Left lung (tissue), 4 donors: ENCODE measurements at regions not wholly inside any gene's neighbourhood (a gene's known extent, or its start where the extent isn't known, plus 50 kb on each side); places are given as distances from the start of the nearest gene placed in this dataset.

Experiments
- ATAC-seq: fragments of 200-7000 bp; cut with Tn5 transposase; one replicate; pipeline ENCODE4 v1.9.1; 2020; ENCODE audit warnings: moderate library complexity
- DNase-seq, 4 donors: peaks; one replicate each; pipeline ENCODE4 v3.0.0-alpha.2; 2013 to 2020
- H3K27ac ChIP-seq, 2 donors: fragments of 200-600 bp; sonication (generic) in 1 of 2; one replicate each; pipeline versions ENCODE4 v1.5.0 to v1.8.0; 2020 to 2021
- H3K27me3 ChIP-seq, 2 donors: fragments of 200-600 bp; sonication (generic) in 1 of 2; one replicate each; pipeline versions ENCODE4 v1.5.0 to v1.8.0; 2020 to 2021
- H3K36me3 ChIP-seq, 2 donors: fragments of 200-600 bp; sonication (generic) in 1 of 2; one replicate each; pipeline versions ENCODE4 v1.5.0 to v1.8.0; 2020 to 2021
- H3K4me1 ChIP-seq, 2 donors: fragments of 200-600 bp; one replicate each; pipeline ENCODE4 v1.8.0; 2021
- H3K4me3 ChIP-seq, 2 donors: fragments of 200-600 bp; sonication (generic) in 1 of 2; one replicate each; pipeline versions ENCODE4 v1.5.0 to v1.8.0; 2020 to 2021; ENCODE audit warnings: mild to moderate bottlenecking in 1 of 2
- H3K9me3 ChIP-seq, 2 donors: fragments of 200-600 bp; sonication (generic) in 1 of 2; one replicate each; pipeline versions ENCODE4 v1.5.0 to v1.8.0; 2020 to 2021
- intact Hi-C, 2 donors: fragments of 100-400 bp; cut with DNase I; formaldehyde crosslinking; loops; one replicate each; pipeline versions ENCODE4 v1.11.2 to v1.14.2; 2022
- TF ChIP-seq, protein P1 (sequence below), 2 donors: fragments of 200-600 bp; sonication (generic) in 1 of 2; IDR thresholded peaks; one replicate each; pipeline versions ENCODE4 v1.5.0 to v1.8.0; 2021; ENCODE audit warnings: antibody characterized with exemption in 2 of 2
- donor health status: DM: no; HTN: yes; CAD: no.
- donor health status: DM: no; HTN: no; CAD: no.

DNA sequence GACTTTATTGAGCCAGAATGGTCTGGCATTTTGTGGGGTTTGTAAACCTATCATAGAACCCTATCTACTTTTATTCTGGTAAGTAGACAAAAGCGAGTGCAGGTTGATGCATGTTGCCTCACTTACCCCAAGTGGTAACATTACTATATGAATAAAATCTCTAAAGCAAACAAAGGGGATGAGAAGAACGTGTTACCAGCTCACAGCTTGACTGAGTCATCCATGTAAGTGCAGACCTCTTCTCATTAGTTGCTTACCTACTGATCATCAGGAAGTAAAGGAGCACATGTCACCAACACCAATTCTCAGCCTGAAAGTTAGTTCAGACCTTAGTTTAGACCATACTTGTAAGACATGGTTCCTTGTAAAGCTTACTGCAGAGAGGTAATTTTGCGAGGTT lies 1328.3 kb downstream of the C4orf33 start:
- Histone ChIP-seq H3K27ac (no peak overlapping the region), H3K4me3 (no peak overlapping the region), H3K9me3 (no peaks in the 10 kb centered on the region), H3K27me3 (no peaks in the 10 kb centered on the region), H3K4me1 (no peaks in the 10 kb centered on the region), H3K36me3 (no peaks in the 10 kb centered on the region)
- no peak for ATAC-seq
- DNase-seq: no peak
- TF ChIP-seq, protein P1, sequence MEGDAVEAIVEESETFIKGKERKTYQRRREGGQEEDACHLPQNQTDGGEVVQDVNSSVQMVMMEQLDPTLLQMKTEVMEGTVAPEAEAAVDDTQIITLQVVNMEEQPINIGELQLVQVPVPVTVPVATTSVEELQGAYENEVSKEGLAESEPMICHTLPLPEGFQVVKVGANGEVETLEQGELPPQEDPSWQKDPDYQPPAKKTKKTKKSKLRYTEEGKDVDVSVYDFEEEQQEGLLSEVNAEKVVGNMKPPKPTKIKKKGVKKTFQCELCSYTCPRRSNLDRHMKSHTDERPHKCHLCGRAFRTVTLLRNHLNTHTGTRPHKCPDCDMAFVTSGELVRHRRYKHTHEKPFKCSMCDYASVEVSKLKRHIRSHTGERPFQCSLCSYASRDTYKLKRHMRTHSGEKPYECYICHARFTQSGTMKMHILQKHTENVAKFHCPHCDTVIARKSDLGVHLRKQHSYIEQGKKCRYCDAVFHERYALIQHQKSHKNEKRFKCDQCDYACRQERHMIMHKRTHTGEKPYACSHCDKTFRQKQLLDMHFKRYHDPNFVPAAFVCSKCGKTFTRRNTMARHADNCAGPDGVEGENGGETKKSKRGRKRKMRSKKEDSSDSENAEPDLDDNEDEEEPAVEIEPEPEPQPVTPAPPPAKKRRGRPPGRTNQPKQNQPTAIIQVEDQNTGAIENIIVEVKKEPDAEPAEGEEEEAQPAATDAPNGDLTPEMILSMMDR (IDR thresholded peaks at IDR 0.05): no peak
- intact Hi-C loops: no loop called here

DNA sequence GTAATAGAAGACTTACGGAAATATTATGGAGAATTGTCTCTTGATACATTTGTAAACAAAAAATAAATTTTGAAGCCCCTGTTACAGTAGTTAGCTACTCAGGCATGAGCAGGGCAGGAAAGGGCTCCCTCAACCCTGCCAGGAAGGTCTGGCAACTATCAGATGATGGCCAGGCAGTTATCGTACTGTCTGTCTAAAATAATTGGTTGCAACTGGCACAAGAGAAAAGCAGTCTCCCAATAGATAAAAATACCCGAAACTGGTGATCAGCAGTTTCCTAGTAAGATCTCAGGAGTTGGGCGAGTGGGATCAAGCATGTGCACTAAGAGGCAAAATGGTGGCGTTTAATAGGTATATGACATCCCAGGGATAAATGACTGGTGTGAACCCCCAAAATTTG lies 1336.3 kb downstream of the C4orf33 start:
- H3K36me3 ChIP-seq: no peaks in the 10 kb centered on the region
- no peak overlapping the region for H3K4me3 ChIP-seq
- H3K27ac ChIP-seq: no peak overlapping the region
- H3K27me3 ChIP-seq: no peaks in the 10 kb centered on the region
- TF ChIP-seq, protein P1 (IDR thresholded peaks at IDR 0.05): no peak
- H3K4me1 ChIP-seq: no peaks in the 10 kb centered on the region
- DNase-seq (no peak), ATAC-seq (no peak)
- intact Hi-C loops: no loop called here
- H3K9me3 ChIP-seq: no peaks in the 10 kb centered on the region

DNA sequence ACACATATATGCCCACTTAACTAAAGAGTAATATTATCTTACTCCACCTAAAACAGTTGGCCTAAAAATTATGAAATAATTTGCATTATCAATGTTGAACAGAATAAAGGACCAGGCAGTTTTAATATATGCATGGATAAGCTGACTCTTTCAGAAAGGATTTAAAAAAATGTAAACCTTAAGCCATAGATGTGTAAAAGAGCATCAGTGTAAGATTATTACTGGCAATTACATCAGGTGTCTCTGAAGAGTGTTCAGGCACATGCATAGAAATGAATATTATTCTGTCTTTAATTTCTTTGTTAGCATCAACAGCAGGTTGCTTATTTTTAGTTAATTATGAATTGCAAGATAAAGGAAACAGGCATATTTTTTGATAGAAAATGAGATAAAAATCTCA lies 1353.8 kb downstream of the C4orf33 start:
- DNase-seq: no peak
- H3K4me1 ChIP-seq: no peaks in the 10 kb centered on the region
- intact Hi-C loops: no loop called here
- H3K4me3 ChIP-seq: no peak overlapping the region
- no peaks in the 10 kb centered on the region for H3K27me3 ChIP-seq
- TF ChIP-seq, protein P1 (IDR thresholded peaks at IDR 0.05): no peak
- H3K9me3 ChIP-seq: peaks cover 0 to 25% of the 10 kb centered on the region in 2 donors
- H3K36me3 ChIP-seq: no peaks in the 10 kb centered on the region
- H3K27ac ChIP-seq: no peak overlapping the region
- no peak for ATAC-seq

DNA sequence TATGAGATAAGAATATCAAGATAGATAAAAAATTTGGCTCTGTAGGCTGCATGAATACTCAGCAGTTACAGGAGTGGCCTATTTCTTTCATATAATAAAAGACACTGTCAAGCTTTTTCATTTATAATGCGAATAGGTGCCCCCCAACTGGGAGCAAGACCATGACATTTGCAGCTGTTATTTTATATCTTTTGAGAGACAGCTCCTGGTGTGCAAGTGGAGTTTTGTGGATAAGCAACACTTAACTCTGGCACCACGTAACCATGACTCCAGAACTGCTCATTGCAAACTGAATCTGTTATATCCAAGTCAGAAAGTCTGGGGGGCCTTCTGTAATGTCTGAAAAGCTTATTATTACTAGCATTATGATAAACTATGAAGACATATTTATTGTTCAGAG lies 1372.4 kb downstream of the C4orf33 start:
- Histone ChIP-seq H3K27ac (no peak overlapping the region), H3K36me3 (no peaks in the 10 kb centered on the region), H3K9me3 (no peaks in the 10 kb centered on the region), H3K4me1 (no peaks in the 10 kb centered on the region), H3K27me3 (no peaks in the 10 kb centered on the region), H3K4me3 (no peak overlapping the region)
- DNase-seq: no peak
- TF ChIP-seq, protein P1 (IDR thresholded peaks at IDR 0.05): no peak
- no peak for ATAC-seq
- intact Hi-C loops: no loop called here

DNA sequence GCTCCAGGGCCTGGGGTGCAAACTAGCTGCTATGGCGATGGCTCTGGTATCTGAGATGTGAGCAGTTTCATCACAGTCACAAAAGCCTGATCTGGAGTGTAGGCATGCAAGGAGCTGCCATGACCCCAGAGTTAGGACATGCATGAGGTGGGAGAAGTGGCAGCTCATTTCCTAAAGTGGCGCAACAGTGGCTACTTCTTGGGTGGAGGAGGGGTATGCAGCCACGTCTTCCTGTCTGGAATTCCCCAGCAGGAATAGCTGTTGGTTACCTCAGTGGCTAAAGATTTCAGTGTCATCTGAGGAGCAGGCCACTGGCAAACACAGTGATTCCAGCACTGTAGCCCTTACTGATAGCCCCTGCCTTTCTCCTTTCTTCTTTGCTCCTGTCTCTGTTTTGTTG lies 1382.5 kb downstream of the C4orf33 start:
- H3K27ac ChIP-seq: no peak overlapping the region
- intact Hi-C loops: no loop called here
- no peak overlapping the region for H3K4me3 ChIP-seq
- no peaks in the 10 kb centered on the region for H3K4me1 ChIP-seq
- peak in 1 of 4 donors; percentile 16 for DNase-seq
- no peaks in the 10 kb centered on the region for H3K36me3 ChIP-seq
- ATAC-seq: peak; percentile 13
- no peaks in the 10 kb centered on the region for H3K9me3 ChIP-seq
- TF ChIP-seq, protein P1 (IDR thresholded peaks at IDR 0.05): no peak
- no peaks in the 10 kb centered on the region for H3K27me3 ChIP-seq
